ENCODE measurements at regions not wholly inside any gene's neighbourhood (a gene's known extent, or its start where the extent isn't known, plus 50 kb on each side); places are given as distances from the start of the nearest gene placed in this dataset.

GRCh38 chr5:8848997-8849594, 696.8 kb downstream of the SEMA5A start:
- DNase-seq (ENCODE audit: low spot score), result no peak

GRCh38 chr5:8851101-8851500, 694.8 kb downstream of the SEMA5A start:
- no peak for DNase-seq (ENCODE audit: low spot score)

DNA sequence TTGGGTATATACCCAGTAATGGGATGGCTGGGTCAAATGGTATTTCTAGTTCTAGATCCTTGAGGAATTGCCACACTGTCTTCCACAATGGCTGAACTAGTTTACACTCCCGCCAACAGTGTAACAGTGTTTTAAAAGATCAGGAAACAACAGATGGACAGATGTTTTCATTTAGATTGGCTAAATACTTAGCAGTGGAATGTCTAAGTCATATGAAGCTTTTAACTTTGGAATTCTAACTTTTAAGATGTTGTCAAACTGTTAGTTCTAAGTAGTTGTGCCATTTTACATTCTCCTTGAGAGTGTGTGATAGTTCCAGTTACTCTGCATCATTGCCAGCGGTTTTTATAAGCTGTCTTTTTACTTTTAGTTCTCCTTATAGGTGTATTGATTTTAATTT, 688.8 kb downstream of the SEMA5A start:
- no peak for DNase-seq (ENCODE audit: low spot score)

GRCh38 chr5:8861764-8862163, 684.1 kb downstream of the SEMA5A start:
- DNase-seq (ENCODE audit: low spot score), result no peak

GRCh38 chr5:8864053-8864452, 681.8 kb downstream of the SEMA5A start:
- no peak for DNase-seq (ENCODE audit: low spot score)

DNA sequence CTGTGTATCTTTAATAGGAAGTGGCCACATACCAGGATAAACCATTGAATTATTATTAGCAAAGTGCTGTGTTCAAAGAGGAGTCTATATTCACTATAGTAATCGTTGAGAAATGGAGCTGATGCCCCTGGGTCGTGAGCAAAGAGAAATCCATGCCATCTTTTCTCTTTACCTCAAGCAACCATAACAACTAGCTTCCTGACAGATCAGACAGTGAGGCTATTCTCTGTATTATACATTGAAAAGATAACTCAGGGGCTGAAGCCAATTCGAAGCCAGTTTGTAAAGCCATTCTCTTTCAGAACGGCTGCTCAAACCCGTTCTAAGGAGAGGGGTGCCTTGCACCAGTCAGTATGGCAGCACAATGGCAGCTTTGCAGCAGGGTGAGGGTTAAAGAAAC, 680.6 kb downstream of the SEMA5A start:
- no peak for DNase-seq (ENCODE audit: low spot score)

DNA sequence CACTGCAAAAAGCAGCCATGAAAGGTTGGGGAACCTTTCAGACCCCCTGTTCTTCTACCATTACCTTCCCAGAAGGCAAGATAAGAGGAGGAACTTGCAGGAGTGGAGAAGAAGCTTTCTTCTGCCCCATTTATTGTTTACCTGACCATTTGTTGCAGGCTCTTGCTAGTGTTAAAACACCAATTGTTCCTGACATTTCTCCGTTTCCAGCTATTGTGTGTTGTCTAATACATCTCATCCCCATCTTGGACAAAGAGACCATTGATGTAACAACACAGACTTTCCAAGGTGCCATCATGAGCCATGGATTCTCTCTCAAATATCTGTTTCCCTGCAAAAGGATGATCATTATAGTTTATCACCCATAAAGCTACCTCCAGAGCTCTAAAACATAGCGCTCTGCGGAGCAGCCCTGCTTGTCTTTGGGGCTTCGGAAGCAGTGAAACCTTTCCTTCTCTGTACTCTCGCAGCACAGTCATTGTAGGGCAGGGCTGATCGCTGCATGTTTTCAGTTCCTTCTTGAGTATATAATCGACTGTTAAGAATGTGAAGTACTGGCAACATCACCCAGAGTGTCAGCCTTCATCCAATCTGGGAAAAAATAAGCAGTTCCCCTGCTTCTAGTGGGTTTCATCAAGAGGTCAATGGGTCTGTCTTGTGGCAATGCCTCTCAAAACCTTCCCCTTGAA, 680.0 kb downstream of the SEMA5A start:
- no peak for DNase-seq (ENCODE audit: low spot score)

DNA sequence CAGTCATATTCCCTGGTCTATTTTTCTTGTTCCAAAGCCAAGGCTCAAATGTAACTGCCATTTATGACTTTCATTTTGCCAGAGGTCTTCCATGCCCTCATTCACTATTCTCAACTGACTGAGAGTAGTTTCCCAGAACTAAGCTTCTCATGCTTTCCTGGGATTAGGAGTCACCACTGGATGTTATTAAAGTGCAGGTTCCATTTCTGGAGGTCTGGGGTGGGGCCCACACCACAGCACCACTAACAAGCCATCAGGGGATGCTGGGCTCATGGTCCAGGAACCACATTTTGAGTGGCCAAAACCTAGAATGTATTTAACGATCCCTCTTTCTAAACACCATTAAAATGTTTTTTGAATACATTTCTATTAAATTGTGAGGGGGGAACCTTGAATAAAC, 677.6 kb downstream of the SEMA5A start:
- no peak for DNase-seq (ENCODE audit: low spot score)

- no peak for DNase-seq (ENCODE audit: low spot score)
These were observed 675.9 kb downstream of the SEMA5A start for GRCh38 chr5:8869932-8870331.

- no peak for DNase-seq (ENCODE audit: low spot score)
These were observed 675.4 kb downstream of the SEMA5A start for GRCh38 chr5:8870349-8870958.

DNA sequence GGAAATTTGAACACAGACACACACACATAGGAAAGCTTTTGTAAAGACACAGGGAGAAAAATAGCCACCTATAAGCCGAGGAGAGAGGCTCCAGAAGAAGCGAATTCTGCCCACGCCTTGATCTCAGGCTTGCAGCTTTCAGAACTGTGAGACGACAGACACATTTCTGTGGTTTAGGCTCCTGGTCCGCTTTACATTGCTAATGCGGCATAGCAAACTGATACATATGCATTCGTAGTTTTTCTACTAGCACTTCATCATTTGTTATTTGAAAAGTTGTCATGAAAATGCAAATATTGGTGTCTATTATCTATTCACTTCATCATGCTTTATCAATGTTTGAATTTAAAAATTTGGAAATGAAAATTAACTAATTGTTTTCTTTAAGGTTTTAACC, 674.9 kb downstream of the SEMA5A start:
- no peak for DNase-seq (ENCODE audit: low spot score)

- DNase-seq (ENCODE audit: low spot score), result no peak
These were observed 674.4 kb downstream of the SEMA5A start for GRCh38 chr5:8871446-8871845.

GRCh38 chr5:8875722-8876121, 670.2 kb downstream of the SEMA5A start:
- no peak for DNase-seq (ENCODE audit: low spot score)

DNA sequence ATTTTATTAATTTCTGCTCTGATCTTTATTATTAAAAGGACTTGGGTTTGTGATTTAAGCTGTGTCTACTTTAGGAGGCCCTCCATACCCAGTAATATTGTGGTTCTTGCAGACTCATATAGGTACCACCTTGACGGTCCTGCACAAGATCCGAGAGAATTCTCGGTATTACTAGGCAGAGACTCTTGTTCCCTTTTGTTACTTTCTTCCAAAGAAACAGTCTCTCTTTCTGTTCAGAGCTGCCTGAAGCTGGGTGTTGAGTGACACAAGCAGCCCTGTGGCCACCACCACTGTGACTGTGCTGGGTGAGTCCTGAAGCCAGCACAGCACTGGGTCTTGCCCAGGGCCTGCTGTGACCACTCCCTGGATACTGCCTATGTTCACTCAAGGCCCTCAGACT, 666.6 kb downstream of the SEMA5A start:
- no peak for DNase-seq (ENCODE audit: low spot score)

- no peak for DNase-seq (ENCODE audit: low spot score)
These were observed 661.8 kb downstream of the SEMA5A start for GRCh38 chr5:8884029-8884428.

DNA sequence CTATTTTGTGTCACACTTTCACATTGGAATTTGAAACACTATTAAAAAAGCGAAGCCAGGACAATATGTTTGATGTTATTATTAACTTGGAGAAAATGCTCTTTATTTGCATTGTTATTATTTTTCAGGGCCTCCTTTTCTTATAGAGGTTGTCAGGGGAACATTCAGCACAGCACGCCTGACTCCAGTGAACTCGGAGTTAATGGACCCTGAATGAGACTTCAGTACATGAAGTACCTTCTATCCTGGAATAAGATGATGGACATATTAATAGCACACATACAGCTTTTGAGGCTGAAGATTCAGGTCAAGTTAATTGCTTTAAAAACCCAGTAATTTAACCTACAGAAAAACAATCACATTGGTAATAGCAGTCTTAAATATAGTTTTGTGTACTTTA, 652.9 kb downstream of the SEMA5A start:
- no peak for DNase-seq (ENCODE audit: low spot score)

DNA sequence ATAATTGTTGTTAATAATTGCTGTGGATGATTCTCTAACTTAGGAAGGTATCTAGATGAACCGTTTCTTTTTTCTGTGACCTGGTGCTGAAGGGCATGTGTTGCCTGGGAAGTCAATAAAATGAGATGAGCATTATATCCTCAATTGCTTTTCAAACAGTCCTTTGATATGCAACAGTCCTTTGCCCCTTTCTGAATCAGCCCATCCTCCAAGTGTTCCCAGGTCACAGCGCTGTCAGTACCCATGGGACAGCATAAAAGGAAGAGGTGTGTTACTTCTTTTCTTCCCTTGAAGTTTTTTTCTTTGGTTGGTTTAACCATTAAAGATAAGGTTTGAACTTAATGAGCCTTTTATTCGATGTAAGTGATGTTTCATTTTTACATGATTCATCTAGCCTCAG, 651.8 kb downstream of the SEMA5A start:
- DNase-seq (ENCODE audit: low spot score), result no peak

GRCh38 chr5:8895062-8895461, 650.8 kb downstream of the SEMA5A start:
- DNase-seq (ENCODE audit: low spot score), result no peak

DNA sequence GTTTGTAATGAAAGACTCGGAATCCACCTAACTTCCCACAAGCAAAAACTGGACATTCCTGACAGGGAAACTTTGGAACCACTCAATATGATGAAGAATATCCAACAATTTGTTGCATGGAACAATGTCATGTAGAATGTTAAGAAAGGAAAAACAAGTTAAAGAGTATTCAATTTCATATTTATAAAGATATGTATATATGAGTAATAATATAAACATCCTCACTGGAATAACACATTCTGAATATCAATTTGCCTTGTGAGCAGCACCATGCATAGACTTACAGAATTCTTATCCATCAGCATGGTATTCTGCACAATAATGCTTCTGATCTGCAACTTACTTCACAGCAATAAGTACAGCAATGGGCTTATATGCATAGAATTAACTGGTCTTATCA, 650.3 kb downstream of the SEMA5A start:
- DNase-seq (ENCODE audit: low spot score), result no peak

DNA sequence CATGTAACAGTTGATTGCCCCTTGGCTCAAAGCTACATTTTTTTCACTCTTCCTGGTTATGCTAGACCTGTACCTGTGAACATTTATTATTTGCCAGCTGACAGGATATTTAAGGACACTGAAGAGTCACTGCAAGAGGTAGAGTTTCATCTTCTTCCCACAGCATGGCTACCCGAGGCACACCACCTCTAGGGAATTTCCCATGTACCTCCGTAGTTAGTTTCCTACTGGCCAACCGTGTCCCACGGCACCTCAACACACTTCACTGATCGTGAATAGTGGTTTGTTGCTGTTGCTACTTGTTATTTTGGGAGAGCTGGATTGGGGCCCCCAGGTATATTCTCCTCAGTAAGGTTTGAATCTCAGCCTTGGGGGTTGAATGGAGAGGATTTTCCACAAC, 648.6 kb downstream of the SEMA5A start:
- no peak for DNase-seq (ENCODE audit: low spot score)

GRCh38 chr5:8905021-8905420, 640.9 kb downstream of the SEMA5A start:
- DNase-seq (ENCODE audit: low spot score), result no peak

DNA sequence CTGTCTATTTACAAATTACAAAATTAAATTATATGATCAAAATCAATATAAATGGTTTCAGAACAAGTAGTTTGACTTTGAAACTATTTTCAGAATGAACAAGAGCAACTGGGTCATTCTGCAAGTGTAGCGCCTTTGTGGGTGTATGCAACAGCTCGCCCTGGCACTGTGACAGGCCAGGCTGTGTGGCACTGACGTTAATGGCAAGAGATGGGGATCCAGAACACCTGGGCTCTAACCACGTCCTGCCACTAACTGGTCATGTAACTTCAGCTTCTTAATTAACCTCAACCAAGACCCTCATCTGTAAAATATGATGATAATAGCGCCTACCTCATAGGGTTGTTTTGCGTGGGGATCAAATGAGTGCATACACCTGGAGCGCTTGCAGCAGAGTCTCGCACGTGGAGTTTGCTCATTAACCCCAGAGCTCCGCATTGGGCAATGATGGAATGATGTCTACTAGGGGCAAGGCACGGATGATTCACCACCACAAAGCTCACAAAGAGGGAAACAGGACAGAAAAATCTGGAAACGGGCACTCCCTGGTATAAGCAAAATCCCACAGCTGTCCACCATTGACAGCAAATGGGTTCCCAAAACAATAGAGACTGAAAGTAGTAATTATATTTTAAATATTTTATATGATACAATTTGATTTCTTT, 639.4 kb downstream of the SEMA5A start:
- no peak for DNase-seq (ENCODE audit: low spot score)

DNA sequence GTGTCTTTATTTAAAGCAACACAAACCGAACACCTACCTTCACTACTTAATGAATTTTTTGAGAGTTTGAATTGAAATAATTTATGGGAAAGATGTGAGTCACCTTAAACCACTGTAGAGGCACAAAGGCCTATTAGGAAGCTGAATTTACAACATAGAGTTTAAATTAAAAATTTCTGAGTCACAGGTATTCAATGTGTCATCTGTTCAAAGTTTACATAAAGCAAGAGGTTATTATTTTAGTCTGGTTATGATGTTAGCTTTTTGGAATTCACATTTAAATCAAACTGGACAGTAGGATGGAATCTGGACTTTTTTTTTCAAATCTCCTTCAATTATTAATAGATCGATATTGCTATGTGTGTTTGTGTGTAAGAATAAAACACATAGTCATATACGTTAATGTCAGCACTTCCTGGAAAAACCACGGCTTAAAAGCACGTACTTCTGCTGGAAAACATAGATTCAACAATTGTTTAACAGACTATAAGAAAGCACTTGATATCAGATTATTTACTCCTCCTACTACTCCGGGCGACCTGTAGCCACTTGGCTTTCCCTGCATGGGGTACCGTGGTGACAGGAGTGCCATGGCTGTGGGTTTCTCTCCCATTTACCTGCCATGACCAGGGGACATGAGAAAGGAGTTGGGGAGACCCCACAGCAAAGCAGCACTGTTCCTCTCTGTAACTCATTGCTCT, 638.6 kb downstream of the SEMA5A start:
- DNase-seq (ENCODE audit: low spot score), result no peak
